ENCODE measurements at regions not wholly inside any gene's neighbourhood (a gene's known extent, or its start where the extent isn't known, plus 50 kb on each side); places are given as distances from the start of the nearest gene placed in this dataset.

DNA sequence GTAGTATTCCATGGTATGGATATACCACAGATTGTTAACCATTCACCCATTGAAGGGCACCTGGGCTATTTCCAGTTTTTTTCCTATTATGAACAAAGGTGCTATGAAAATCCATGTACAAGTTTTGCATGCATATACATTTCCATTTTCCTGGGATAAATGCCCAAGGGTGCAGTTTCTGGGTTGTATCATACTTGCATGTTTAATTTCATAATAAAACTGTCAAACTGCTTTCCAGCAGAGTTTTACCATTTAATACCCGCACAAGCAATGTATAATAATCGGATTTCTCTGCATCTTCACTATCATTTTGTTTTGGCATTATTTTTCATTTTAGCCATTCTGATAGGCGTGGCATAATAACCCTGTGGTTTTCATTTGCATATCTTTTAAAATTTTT is 154.3 kb upstream of the CXCL12 start (continued):
- TF ChIP-seq, protein P1, sequence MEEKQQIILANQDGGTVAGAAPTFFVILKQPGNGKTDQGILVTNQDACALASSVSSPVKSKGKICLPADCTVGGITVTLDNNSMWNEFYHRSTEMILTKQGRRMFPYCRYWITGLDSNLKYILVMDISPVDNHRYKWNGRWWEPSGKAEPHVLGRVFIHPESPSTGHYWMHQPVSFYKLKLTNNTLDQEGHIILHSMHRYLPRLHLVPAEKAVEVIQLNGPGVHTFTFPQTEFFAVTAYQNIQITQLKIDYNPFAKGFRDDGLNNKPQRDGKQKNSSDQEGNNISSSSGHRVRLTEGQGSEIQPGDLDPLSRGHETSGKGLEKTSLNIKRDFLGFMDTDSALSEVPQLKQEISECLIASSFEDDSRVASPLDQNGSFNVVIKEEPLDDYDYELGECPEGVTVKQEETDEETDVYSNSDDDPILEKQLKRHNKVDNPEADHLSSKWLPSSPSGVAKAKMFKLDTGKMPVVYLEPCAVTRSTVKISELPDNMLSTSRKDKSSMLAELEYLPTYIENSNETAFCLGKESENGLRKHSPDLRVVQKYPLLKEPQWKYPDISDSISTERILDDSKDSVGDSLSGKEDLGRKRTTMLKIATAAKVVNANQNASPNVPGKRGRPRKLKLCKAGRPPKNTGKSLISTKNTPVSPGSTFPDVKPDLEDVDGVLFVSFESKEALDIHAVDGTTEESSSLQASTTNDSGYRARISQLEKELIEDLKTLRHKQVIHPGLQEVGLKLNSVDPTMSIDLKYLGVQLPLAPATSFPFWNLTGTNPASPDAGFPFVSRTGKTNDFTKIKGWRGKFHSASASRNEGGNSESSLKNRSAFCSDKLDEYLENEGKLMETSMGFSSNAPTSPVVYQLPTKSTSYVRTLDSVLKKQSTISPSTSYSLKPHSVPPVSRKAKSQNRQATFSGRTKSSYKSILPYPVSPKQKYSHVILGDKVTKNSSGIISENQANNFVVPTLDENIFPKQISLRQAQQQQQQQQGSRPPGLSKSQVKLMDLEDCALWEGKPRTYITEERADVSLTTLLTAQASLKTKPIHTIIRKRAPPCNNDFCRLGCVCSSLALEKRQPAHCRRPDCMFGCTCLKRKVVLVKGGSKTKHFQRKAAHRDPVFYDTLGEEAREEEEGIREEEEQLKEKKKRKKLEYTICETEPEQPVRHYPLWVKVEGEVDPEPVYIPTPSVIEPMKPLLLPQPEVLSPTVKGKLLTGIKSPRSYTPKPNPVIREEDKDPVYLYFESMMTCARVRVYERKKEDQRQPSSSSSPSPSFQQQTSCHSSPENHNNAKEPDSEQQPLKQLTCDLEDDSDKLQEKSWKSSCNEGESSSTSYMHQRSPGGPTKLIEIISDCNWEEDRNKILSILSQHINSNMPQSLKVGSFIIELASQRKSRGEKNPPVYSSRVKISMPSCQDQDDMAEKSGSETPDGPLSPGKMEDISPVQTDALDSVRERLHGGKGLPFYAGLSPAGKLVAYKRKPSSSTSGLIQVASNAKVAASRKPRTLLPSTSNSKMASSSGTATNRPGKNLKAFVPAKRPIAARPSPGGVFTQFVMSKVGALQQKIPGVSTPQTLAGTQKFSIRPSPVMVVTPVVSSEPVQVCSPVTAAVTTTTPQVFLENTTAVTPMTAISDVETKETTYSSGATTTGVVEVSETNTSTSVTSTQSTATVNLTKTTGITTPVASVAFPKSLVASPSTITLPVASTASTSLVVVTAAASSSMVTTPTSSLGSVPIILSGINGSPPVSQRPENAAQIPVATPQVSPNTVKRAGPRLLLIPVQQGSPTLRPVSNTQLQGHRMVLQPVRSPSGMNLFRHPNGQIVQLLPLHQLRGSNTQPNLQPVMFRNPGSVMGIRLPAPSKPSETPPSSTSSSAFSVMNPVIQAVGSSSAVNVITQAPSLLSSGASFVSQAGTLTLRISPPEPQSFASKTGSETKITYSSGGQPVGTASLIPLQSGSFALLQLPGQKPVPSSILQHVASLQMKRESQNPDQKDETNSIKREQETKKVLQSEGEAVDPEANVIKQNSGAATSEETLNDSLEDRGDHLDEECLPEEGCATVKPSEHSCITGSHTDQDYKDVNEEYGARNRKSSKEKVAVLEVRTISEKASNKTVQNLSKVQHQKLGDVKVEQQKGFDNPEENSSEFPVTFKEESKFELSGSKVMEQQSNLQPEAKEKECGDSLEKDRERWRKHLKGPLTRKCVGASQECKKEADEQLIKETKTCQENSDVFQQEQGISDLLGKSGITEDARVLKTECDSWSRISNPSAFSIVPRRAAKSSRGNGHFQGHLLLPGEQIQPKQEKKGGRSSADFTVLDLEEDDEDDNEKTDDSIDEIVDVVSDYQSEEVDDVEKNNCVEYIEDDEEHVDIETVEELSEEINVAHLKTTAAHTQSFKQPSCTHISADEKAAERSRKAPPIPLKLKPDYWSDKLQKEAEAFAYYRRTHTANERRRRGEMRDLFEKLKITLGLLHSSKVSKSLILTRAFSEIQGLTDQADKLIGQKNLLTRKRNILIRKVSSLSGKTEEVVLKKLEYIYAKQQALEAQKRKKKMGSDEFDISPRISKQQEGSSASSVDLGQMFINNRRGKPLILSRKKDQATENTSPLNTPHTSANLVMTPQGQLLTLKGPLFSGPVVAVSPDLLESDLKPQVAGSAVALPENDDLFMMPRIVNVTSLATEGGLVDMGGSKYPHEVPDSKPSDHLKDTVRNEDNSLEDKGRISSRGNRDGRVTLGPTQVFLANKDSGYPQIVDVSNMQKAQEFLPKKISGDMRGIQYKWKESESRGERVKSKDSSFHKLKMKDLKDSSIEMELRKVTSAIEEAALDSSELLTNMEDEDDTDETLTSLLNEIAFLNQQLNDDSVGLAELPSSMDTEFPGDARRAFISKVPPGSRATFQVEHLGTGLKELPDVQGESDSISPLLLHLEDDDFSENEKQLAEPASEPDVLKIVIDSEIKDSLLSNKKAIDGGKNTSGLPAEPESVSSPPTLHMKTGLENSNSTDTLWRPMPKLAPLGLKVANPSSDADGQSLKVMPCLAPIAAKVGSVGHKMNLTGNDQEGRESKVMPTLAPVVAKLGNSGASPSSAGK (IDR thresholded peaks at IDR 0.05) = no peak
- TF ChIP-seq, protein P2, sequence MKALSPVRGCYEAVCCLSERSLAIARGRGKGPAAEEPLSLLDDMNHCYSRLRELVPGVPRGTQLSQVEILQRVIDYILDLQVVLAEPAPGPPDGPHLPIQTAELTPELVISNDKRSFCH (CRISPR knock-in tag; IDR thresholded peaks at IDR 0.05) = no peak
- TF ChIP-seq, protein P2 (tag; IDR thresholded peaks at IDR 0.05) = no peak
- no peak for TF ChIP-seq ZNF165 (CRISPR knock-in tag; IDR thresholded peaks at IDR 0.05; ENCODE audit: borderline replicate concordance)
- no peak for TF ChIP-seq ZNF436 (CRISPR knock-in tag; IDR thresholded peaks at IDR 0.05)
- TF ChIP-seq TAL1 (IDR thresholded peaks at IDR 0.05) = no peak
- TF ChIP-seq HDAC1 (IDR thresholded peaks at IDR 0.05) = no peak

Measured in K562 (cell line).